Peyer's patch (tissue), 4 donors: ENCODE measurements at regions not wholly inside any gene's neighbourhood (a gene's known extent, or its start where the extent isn't known, plus 50 kb on each side); places are given as distances from the start of the nearest gene placed in this dataset.

Experiments
- CTCF ChIP-seq, 6 experiments: fragments of 450-650 bp in 4 of 6; fragments of 200-600 bp in 2 of 6; sonication (generic) in 1 of 6; IDR thresholded peaks; one replicate each; pipeline ENCODE4 v1.5.1; 2017 to 2019; ENCODE audit warnings: antibody characterized with exemption in 6 of 6, mild to moderate bottlenecking in 3 of 6, moderate library complexity in 1 of 6
- POLR2A ChIP-seq, 2 donors: fragments of 450-650 bp; IDR thresholded peaks; one replicate each; pipeline ENCODE4 v1.5.1; 2017; ENCODE audit warnings: antibody characterized with exemption in 2 of 2, mild to moderate bottlenecking in 2 of 2, moderate library complexity in 2 of 2

- TF ChIP-seq CTCF (IDR thresholded peaks at IDR 0.05) (no peak), POLR2A (IDR thresholded peaks at IDR 0.05) (no peak)
These were observed 238.7 kb upstream of the P2RY1 start for GRCh38 chr3:152595975-152596821.
